Liver (tissue), 8 donors: ENCODE measurements at regions not wholly inside any gene's neighbourhood (a gene's known extent, or its start where the extent isn't known, plus 50 kb on each side); places are given as distances from the start of the nearest gene placed in this dataset.

Source experiments
- DNase-seq: peaks from one replicate; pipeline ENCODE4 v3.0.0-alpha.2; 2017; ENCODE audit warnings: low spot score
- H3K27ac ChIP-seq, 2 donors: one replicate each; pipeline ENCODE4 v1.7.0; 2013; ENCODE audit warnings: inconsistent platforms in 2 of 2, low read length in 2 of 2, control low read depth in 1 of 2, low read depth in 1 of 2, mild to moderate bottlenecking in 1 of 2
- H3K27me3 ChIP-seq, 4 donors: one replicate each; pipeline versions ENCODE4 v1.6.1 to v1.7.0; 2013; ENCODE audit warnings: low read length in 3 of 4, inconsistent platforms in 1 of 4, mild to moderate bottlenecking in 1 of 4, moderate library complexity in 1 of 4; ENCODE audit not compliant: control insufficient read depth in 4 of 4, insufficient read depth in 4 of 4
- H3K36me3 ChIP-seq, 4 donors: one replicate each; pipeline versions ENCODE4 v1.6.1 to v1.7.0; 2013; ENCODE audit warnings: low read length in 3 of 4, mild to moderate bottlenecking in 3 of 4, low read depth in 1 of 4, moderate library complexity in 1 of 4; ENCODE audit not compliant: control insufficient read depth in 4 of 4, insufficient read depth in 3 of 4
- H3K4me1 ChIP-seq, 4 donors: one replicate each; pipeline versions ENCODE4 v1.6.1 to v1.7.0; 2013; ENCODE audit warnings: low read length in 3 of 4, mild to moderate bottlenecking in 3 of 4, moderate library complexity in 1 of 4; ENCODE audit not compliant: control insufficient read depth in 4 of 4, insufficient read depth in 4 of 4
- H3K4me3 ChIP-seq, 3 donors: one replicate each; pipeline versions ENCODE4 v1.6.1 to v1.7.0; 2013; ENCODE audit warnings: low read length in 3 of 3, control low read depth in 1 of 3, low read depth in 1 of 3, mild to moderate bottlenecking in 1 of 3
- H3K9ac ChIP-seq, 2 donors: one replicate each; pipeline ENCODE4 v1.7.0; 2013; ENCODE audit warnings: low read length in 2 of 2, mild to moderate bottlenecking in 2 of 2, moderate library complexity in 2 of 2, control low read depth in 1 of 2, low read depth in 1 of 2
- H3K9me3 ChIP-seq, 4 donors: one replicate each; pipeline versions ENCODE4 v1.6.1 to v1.7.0; 2013; ENCODE audit warnings: low read length in 3 of 4; ENCODE audit not compliant: control insufficient read depth in 4 of 4
- CTCF ChIP-seq: fragments of 150-350 bp; IDR thresholded peaks from 2 replicates; pipeline ENCODE4 v1.5.1; 2017; ENCODE audit warnings: improper control_type of control experiment, low read depth, low read length; ENCODE audit not compliant: missing input control
- EGR1 ChIP-seq, 2 donors: IDR thresholded peaks; 2 replicates each; pipeline ENCODE4 v1.6.1; 2016 to 2018; ENCODE audit warnings: antibody characterized with exemption in 2 of 2, low read depth in 2 of 2
- FOXA1 ChIP-seq: IDR thresholded peaks from 2 replicates; pipeline ENCODE4 v1.6.1; 2016; ENCODE audit warnings: antibody characterized with exemption
- FOXA2 ChIP-seq: IDR thresholded peaks from 2 replicates; pipeline ENCODE4 v1.6.1; 2016; ENCODE audit warnings: antibody characterized with exemption
- GABPA ChIP-seq, 2 donors: IDR thresholded peaks in 1 of 2; conservative IDR thresholded peaks in 1 of 2; 2 replicates each; pipeline ENCODE4 v1.6.1; 2016; ENCODE audit warnings: antibody characterized with exemption in 2 of 2, mild to moderate bottlenecking in 1 of 2, moderate library complexity in 1 of 2
- HNF4A ChIP-seq, 2 donors: conservative IDR thresholded peaks; 2 replicates each; pipeline ENCODE4 v1.6.1; 2016; ENCODE audit warnings: antibody characterized with exemption in 2 of 2, mild to moderate bottlenecking in 2 of 2
- HNF4G ChIP-seq: IDR thresholded peaks from 2 replicates; pipeline ENCODE4 v1.6.1; 2016; ENCODE audit warnings: antibody characterized with exemption
- JUND ChIP-seq, 2 donors: IDR thresholded peaks; 2 replicates each; pipeline ENCODE4 v1.6.1; 2016; ENCODE audit warnings: antibody characterized with exemption in 2 of 2
- MAX ChIP-seq: IDR thresholded peaks from 2 replicates; pipeline ENCODE4 v1.6.1; 2016; ENCODE audit warnings: antibody characterized with exemption
- NR2F2 ChIP-seq: IDR thresholded peaks from 2 replicates; pipeline ENCODE4 v1.6.1; 2016; ENCODE audit warnings: antibody characterized with exemption
- RAD21 ChIP-seq, 2 donors: IDR thresholded peaks; 2 replicates each; pipeline ENCODE4 v1.6.1; 2016; ENCODE audit warnings: antibody characterized with exemption in 2 of 2, mild to moderate bottlenecking in 2 of 2
- RXRA ChIP-seq, 2 donors: IDR thresholded peaks; 2 replicates each; pipeline ENCODE4 v1.6.1; 2017 to 2018; ENCODE audit warnings: antibody characterized with exemption in 2 of 2, mild to moderate bottlenecking in 1 of 2
- SP1 ChIP-seq: IDR thresholded peaks from 2 replicates; pipeline ENCODE4 v1.6.1; 2018; ENCODE audit warnings: antibody characterized with exemption, mild to moderate bottlenecking
- TAF1 ChIP-seq: conservative IDR thresholded peaks from 2 replicates; pipeline ENCODE4 v1.6.1; 2016; ENCODE audit warnings: antibody characterized with exemption, mild to moderate bottlenecking
- YY1 ChIP-seq: IDR thresholded peaks from 2 replicates; pipeline ENCODE4 v1.6.1; 2016; ENCODE audit warnings: antibody characterized with exemption, mild to moderate bottlenecking
- WGBS: extraction: QIAGEN DNeasy Blood & Tissue Kit; methylation state at CpG from one replicate; pipeline ENCODE4 v1.1.7; 2013; 5-methylcytosine and 5-hydroxymethylcytosine counted together
- TF ChIP-seq, protein P1 (sequence below): IDR thresholded peaks from 2 replicates; pipeline ENCODE4 v1.6.1; 2016; ENCODE audit warnings: antibody characterized with exemption
- TF ChIP-seq, protein P2 (sequence below): IDR thresholded peaks from 2 replicates; pipeline ENCODE4 v1.6.1; 2016; ENCODE audit warnings: antibody characterized with exemption, mild to moderate bottlenecking
- donor health status: healthy.
- donor health status: healthy.
- donor health status: healthy.
- donor health status: healthy.
- donor health status: healthy.

DNA sequence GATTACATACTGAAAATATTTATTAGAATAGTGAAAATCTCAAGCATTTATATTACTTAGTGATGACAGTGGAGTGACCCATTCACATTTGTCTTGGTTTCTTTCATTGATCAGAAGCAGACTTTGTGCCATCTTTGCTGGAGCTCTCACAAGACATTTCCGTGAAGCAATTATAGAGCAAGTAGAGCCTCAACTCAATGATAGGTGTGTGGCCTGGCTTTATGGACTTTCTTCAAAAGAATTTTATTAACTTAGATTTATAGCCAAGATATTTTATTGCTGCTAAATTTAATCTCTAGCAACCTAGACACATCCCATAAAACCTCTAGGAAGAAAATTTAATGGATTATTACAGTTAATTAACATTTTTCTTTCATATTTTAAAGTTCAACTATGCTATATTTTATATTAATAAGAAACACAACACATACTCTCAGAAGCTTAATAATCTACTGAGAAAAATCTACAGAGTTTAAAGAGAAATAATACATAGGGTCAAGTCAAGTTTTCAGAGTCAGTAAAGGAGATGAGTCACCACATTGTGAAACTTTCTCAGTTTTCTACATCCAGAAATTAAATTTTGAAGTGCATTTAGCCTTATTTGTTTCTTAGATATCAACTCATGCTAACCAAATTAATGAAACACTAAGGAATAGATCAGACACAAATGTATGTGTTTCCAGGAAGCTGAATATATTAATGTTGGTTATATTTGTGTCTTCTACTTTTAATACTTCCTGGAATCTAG, 160.5 kb downstream of the LACC1 start:
- Histone ChIP-seq H3K36me3 (no peaks in the 10 kb centered on the region), H3K9me3 (no peaks in the 10 kb centered on the region), H3K4me3 (no peak overlapping the region), H3K9ac (no peak overlapping the region), H3K27ac (no peak overlapping the region), H3K4me1 (no peaks in the 10 kb centered on the region), H3K27me3 (no peaks in the 10 kb centered on the region)
- DNase-seq, result no peak
- WGBS, result 92% methylated on average over 1 of the region's 1 CpG
- TF ChIP-seq RXRA (IDR thresholded peaks at IDR 0.05) (no peak), FOXA1 (no peak), HNF4A (conservative IDR thresholded peaks at IDR 0.05) (no peak), YY1 (no peak), HNF4G (no peak), NR2F2 (no peak)
- TF ChIP-seq, protein P1, sequence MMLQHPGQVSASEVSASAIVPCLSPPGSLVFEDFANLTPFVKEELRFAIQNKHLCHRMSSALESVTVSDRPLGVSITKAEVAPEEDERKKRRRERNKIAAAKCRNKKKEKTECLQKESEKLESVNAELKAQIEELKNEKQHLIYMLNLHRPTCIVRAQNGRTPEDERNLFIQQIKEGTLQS, result no peak
- TF ChIP-seq, protein P2, sequence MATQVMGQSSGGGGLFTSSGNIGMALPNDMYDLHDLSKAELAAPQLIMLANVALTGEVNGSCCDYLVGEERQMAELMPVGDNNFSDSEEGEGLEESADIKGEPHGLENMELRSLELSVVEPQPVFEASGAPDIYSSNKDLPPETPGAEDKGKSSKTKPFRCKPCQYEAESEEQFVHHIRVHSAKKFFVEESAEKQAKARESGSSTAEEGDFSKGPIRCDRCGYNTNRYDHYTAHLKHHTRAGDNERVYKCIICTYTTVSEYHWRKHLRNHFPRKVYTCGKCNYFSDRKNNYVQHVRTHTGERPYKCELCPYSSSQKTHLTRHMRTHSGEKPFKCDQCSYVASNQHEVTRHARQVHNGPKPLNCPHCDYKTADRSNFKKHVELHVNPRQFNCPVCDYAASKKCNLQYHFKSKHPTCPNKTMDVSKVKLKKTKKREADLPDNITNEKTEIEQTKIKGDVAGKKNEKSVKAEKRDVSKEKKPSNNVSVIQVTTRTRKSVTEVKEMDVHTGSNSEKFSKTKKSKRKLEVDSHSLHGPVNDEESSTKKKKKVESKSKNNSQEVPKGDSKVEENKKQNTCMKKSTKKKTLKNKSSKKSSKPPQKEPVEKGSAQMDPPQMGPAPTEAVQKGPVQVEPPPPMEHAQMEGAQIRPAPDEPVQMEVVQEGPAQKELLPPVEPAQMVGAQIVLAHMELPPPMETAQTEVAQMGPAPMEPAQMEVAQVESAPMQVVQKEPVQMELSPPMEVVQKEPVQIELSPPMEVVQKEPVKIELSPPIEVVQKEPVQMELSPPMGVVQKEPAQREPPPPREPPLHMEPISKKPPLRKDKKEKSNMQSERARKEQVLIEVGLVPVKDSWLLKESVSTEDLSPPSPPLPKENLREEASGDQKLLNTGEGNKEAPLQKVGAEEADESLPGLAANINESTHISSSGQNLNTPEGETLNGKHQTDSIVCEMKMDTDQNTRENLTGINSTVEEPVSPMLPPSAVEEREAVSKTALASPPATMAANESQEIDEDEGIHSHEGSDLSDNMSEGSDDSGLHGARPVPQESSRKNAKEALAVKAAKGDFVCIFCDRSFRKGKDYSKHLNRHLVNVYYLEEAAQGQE, result no peak

- DNase-seq, result no peak
- TF ChIP-seq HNF4A (conservative IDR thresholded peaks at IDR 0.05) (no peak), TAF1 (no peak), MAX (no peak), SP1 (no peak), RXRA (IDR thresholded peaks at IDR 0.05) (no peak), RAD21 (IDR thresholded peaks at IDR 0.05) (no peak), CTCF (no peak), FOXA2 (no peak), JUND (IDR thresholded peaks at IDR 0.05) (no peak), NR2F2 (no peak), HNF4G (no peak), YY1 (no peak), EGR1 (IDR thresholded peaks at IDR 0.05; ENCODE audit: low read depth in 2 of 2) (no peak), GABPA (IDR thresholded peaks at IDR 0.05 in 1 of 2, conservative IDR thresholded peaks at IDR 0.05 in 1 of 2) (no peak)
- TF ChIP-seq, protein P1, result no peak
- TF ChIP-seq, protein P2, result no peak
- Histone ChIP-seq H3K4me3 (no peak overlapping the region), H3K4me1 (no peaks in the 10 kb centered on the region), H3K27me3 (no peaks in the 10 kb centered on the region), H3K9ac (no peak overlapping the region), H3K9me3 (no peaks in the 10 kb centered on the region), H3K27ac (no peak overlapping the region), H3K36me3 (no peaks in the 10 kb centered on the region)
These were observed 161.1 kb downstream of the LACC1 start for GRCh38 chr13:44040818-44041100.
